ENCODE measurements at regions not wholly inside any gene's neighbourhood (a gene's known extent, or its start where the extent isn't known, plus 50 kb on each side); places are given as distances from the start of the nearest gene placed in this dataset.

- H3K9me2 ChIP-seq (ENCODE audit: insufficient read depth) = peaks cover 9% of the 10 kb centered on the region; the same call in 1 of the 2 replicates
- no peak overlapping the region for H2AFZ ChIP-seq
- TF ChIP-seq REST (IDR thresholded peaks at IDR 0.05; ENCODE audit: unreplicated experiment) (no peak), JUNB (IDR thresholded peaks at IDR 0.05; ENCODE audit: unreplicated experiment) (no peak), ZNF114 (CRISPR knock-in tag; IDR thresholded peaks at IDR 0.05) (no peak), POLR2AphosphoS5 (IDR thresholded peaks at IDR 0.05; ENCODE audit: low read depth) (no peak), ZNF331 (CRISPR knock-in tag; IDR thresholded peaks at IDR 0.05; ENCODE audit: low read depth) (no peak), EZH2 (IDR thresholded peaks at IDR 0.05; ENCODE audit: low read depth, unreplicated experiment) (no peak)
Observed at GRCh38 chr12:107331912-107332311, 238.6 kb upstream of the CRY1 start.

DNA sequence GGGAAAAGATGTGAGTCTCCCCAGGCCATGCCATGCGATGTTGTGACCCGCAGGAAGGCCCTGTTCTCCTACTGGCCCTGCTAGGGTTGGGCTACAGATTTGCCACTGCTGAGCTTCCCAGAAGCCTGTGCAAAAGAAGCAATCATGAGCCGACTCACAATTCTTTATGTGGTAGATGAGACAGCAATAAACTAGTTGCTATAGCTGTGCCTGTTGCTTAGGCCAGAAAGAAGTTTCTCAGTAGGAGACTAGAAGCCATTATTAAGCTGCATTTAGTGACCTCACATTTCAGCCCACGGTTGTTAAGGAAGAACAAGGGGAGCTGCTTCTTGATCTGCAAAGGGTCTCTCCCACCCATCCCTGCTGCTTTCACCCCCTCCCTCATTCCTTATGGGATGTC, 239.4 kb upstream of the CRY1 start:
- no peak for ATAC-seq
- no peak for DNase-seq (ENCODE audit: low spot score)
- Mint-ChIP-seq H3K27me3 (ENCODE audit: insufficient read depth, low read depth, poor library complexity) (no peaks in the 10 kb centered on the region), H3K4me1 (peaks cover 11% of the 10 kb centered on the region; the same call in 2 of the 3 replicates), H3K9me3 (no peaks in the 10 kb centered on the region), H3K4me3 (no peak overlapping the region), H3K36me3 (ENCODE audit: low read depth) (no peaks in the 10 kb centered on the region; the same call in 2 of the 3 replicates), H3K27ac (no peak overlapping the region)
- Histone ChIP-seq H3K4me1 (ENCODE audit: insufficient read depth) (no peaks in the 10 kb centered on the region), H3K4me2 (no peak overlapping the region), H3K9me2 (ENCODE audit: insufficient read depth) (peaks cover 9% of the 10 kb centered on the region; the same call in 1 of the 2 replicates), H2AFZ (no peak overlapping the region), H3K27me3 (ENCODE audit: insufficient read depth) (no peaks in the 10 kb centered on the region), H4K20me1 (replicated peaks; ENCODE audit: insufficient read depth) (no peaks in the 10 kb centered on the region), H3K4me3 (no peak overlapping the region), H3K79me2 (replicated peaks; ENCODE audit: insufficient read depth) (no peaks in the 10 kb centered on the region), H3K27ac (ENCODE audit: low read depth) (no peak overlapping the region), H3K36me3 (ENCODE audit: insufficient read depth) (no peaks in the 10 kb centered on the region), H3F3A (replicated peaks; ENCODE audit: low read depth) (no peaks in the 10 kb centered on the region)
- TF ChIP-seq CREB1 (CRISPR knock-in tag; IDR thresholded peaks at IDR 0.05; ENCODE audit: low read depth) = no peak
- no peak for TF ChIP-seq POLR2AphosphoS5 (IDR thresholded peaks at IDR 0.05; ENCODE audit: low read depth)
- TF ChIP-seq JUNB (IDR thresholded peaks at IDR 0.05; ENCODE audit: unreplicated experiment) = no peak
- TF ChIP-seq EZH2phosphoT487 (IDR thresholded peaks at IDR 0.05; ENCODE audit: unreplicated experiment) = no peak
- TF ChIP-seq STAT1 (IDR thresholded peaks at IDR 0.05; ENCODE audit: unreplicated experiment) = no peak
- TF ChIP-seq EZH2 (IDR thresholded peaks at IDR 0.05; ENCODE audit: low read depth, unreplicated experiment) = no peak
- TF ChIP-seq ZNF114 (CRISPR knock-in tag; IDR thresholded peaks at IDR 0.05) = no peak
- no peak for TF ChIP-seq CTCF (conservative IDR thresholded peaks at IDR 0.05; ENCODE audit: low read depth in 2 of 2)
- TF ChIP-seq NANOG (IDR thresholded peaks at IDR 0.05; ENCODE audit: borderline replicate concordance) = no peak

More at GRCh38 chr12:107331912-107332311, 238.6 kb upstream of the CRY1 start:
- H3K27me3 ChIP-seq (ENCODE audit: insufficient read depth) = no peaks in the 10 kb centered on the region
- H3K27ac ChIP-seq (ENCODE audit: low read depth) = no peak overlapping the region
- H3K4me1 Mint-ChIP-seq = peaks cover 11% of the 10 kb centered on the region; the same call in 2 of the 3 replicates
- no peaks in the 10 kb centered on the region for H3K79me2 ChIP-seq (replicated peaks; ENCODE audit: insufficient read depth)
- DNase-seq (ENCODE audit: low spot score) = no peak
- H3K4me2 ChIP-seq = no peak overlapping the region
- no peaks in the 10 kb centered on the region for H3K36me3 ChIP-seq (ENCODE audit: insufficient read depth)
- no peaks in the 10 kb centered on the region for H3K4me1 ChIP-seq (ENCODE audit: insufficient read depth)
- H3K27me3 Mint-ChIP-seq (ENCODE audit: insufficient read depth, low read depth, poor library complexity) = no peaks in the 10 kb centered on the region
- H3K4me3 Mint-ChIP-seq = no peak overlapping the region
- no peaks in the 10 kb centered on the region for H4K20me1 ChIP-seq (replicated peaks; ENCODE audit: insufficient read depth)
- H3K4me3 ChIP-seq = no peak overlapping the region
- H3K27ac Mint-ChIP-seq = no peak overlapping the region
- no peaks in the 10 kb centered on the region for H3F3A ChIP-seq (replicated peaks; ENCODE audit: low read depth)
- H3K9me3 Mint-ChIP-seq = no peaks in the 10 kb centered on the region
- ATAC-seq = no peak; the same call in 2 of the 3 replicates
- H3K36me3 Mint-ChIP-seq (ENCODE audit: low read depth) = no peaks in the 10 kb centered on the region; the same call in 2 of the 3 replicates

Data from GM23338 (cell line).